Bronchial epithelial cell (primary cell): ENCODE measurements at regions not wholly inside any gene's neighbourhood (a gene's known extent, or its start where the extent isn't known, plus 50 kb on each side); places are given as distances from the start of the nearest gene placed in this dataset.

Experiments used
- DNase-seq: peaks from one replicate; pipeline ENCODE4 v3.0.0-alpha.2; 2010; ENCODE audit warnings: low read depth
- FAIRE-seq: peaks from 2 replicates; lab custom pipeline; 2011; peaks lifted over from hg19 to GRCh38; lab: Jason Lieb, UNC
- H3K27me3 ChIP-seq: 2 replicates; pipeline ENCODE4 v1.5.1; 2011; ENCODE audit warnings: low read length; ENCODE audit not compliant: control insufficient read depth, insufficient read depth
- H3K36me3 ChIP-seq: 2 replicates; pipeline ENCODE4 v1.5.1; 2011; ENCODE audit warnings: low read length; ENCODE audit not compliant: control insufficient read depth, insufficient read depth
- H3K4me3 ChIP-seq: 2 replicates; pipeline ENCODE4 v1.5.1; 2011; ENCODE audit warnings: mild to moderate bottlenecking, low read depth, low read length, control low read depth
- TF ChIP-seq, protein P1 (sequence below): IDR thresholded peaks from 2 replicates; pipeline ENCODE4 v1.5.1; 2011; ENCODE audit warnings: mild to moderate bottlenecking, moderate library complexity, low read length, control low read depth, inconsistent platforms; ENCODE audit not compliant: insufficient read depth, severe bottlenecking

DNA sequence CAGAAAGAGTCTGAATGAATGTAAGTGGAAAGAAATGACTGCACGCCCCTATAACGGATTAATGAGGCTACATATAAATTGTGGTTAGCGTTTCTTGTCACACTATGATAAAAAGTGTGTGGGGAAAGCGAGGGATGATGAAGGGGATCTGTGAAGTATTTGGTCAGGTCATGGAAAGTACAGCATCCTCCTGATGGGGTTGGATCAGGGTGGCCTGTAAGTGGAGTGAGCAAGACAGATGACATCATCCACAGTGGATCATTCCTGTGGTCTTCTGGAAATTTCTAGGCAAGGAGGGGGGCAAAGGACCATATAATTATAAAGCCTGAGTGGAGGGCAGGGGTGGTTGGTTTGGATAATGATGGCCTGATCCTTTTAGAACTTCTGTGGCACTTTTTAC lies 606.0 kb downstream of the INHBA start:
- FAIRE-seq (no peak), DNase-seq (peak; percentile 48)
- TF ChIP-seq, protein P1, sequence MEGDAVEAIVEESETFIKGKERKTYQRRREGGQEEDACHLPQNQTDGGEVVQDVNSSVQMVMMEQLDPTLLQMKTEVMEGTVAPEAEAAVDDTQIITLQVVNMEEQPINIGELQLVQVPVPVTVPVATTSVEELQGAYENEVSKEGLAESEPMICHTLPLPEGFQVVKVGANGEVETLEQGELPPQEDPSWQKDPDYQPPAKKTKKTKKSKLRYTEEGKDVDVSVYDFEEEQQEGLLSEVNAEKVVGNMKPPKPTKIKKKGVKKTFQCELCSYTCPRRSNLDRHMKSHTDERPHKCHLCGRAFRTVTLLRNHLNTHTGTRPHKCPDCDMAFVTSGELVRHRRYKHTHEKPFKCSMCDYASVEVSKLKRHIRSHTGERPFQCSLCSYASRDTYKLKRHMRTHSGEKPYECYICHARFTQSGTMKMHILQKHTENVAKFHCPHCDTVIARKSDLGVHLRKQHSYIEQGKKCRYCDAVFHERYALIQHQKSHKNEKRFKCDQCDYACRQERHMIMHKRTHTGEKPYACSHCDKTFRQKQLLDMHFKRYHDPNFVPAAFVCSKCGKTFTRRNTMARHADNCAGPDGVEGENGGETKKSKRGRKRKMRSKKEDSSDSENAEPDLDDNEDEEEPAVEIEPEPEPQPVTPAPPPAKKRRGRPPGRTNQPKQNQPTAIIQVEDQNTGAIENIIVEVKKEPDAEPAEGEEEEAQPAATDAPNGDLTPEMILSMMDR: no peak
- Histone ChIP-seq H3K36me3 (no peaks in the 10 kb centered on the region), H3K27me3 (no peaks in the 10 kb centered on the region), H3K4me3 (no peak overlapping the region)

DNA sequence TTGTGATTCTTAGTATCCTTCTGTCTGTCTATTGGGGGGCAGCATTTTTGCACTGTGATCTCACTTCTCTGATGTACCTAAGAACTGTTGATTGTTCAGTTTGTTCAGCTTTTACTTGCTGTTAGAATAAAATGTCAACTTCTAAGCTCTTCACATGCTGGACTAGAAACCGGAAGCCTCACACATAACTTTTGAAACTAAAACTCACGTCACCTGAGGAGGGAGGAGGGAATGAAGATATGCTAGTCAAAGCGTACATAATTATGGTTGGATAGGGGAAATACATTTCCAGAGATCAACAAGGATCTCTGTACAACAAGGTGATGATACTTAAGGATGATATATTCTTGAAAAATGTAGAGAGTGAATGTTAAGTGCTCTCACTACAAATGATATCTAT lies 609.7 kb downstream of the INHBA start:
- DNase-seq: no peak
- no peaks in the 10 kb centered on the region for H3K36me3 ChIP-seq
- FAIRE-seq: no peak
- no peak overlapping the region for H3K4me3 ChIP-seq
- TF ChIP-seq, protein P1: no peak
- no peaks in the 10 kb centered on the region for H3K27me3 ChIP-seq

DNA sequence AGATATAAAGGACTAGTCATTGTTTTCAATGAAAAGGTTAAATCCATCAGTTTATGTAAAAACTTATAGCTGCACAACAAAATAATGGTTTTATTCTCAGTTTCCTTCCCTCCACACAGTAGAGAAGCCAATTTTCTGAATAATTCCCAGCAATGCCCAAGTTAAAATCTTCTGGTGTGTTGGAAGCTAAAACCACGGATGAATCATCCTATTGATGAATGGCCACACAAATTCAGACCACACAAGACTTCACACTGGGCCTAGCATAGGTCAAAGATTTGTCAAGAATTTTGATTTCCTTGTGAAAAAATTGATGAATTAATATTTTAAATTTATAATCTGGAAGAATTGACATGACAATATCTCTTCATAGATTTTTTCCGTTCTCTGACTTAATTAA lies 617.6 kb downstream of the INHBA start:
- FAIRE-seq (no peak), DNase-seq (peak; percentile 69)
- no peaks in the 10 kb centered on the region for H3K36me3 ChIP-seq
- H3K27me3 ChIP-seq: no peaks in the 10 kb centered on the region
- TF ChIP-seq, protein P1: no peak
- no peak overlapping the region for H3K4me3 ChIP-seq

DNA sequence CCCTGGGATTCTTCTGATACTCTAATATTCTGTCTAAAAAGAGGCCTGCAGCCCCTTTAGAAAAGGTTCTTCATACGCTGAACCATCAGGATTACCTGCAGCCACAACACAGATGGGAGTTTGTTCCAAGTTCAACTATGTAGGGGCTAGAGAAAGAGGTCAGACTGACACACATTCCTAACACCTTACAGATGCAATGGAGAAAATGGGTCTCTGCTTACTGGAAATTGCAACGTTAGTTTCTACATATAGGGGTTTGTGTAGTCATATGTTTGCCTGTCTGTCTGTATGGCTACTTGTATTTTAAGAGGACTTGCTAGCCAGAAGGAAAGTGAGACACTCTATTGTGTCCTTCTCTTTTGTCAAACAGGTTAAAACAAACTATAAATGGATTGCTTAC lies 618.5 kb downstream of the INHBA start:
- FAIRE-seq: no peak
- no peak overlapping the region for H3K4me3 ChIP-seq
- H3K36me3 ChIP-seq: no peaks in the 10 kb centered on the region
- no peaks in the 10 kb centered on the region for H3K27me3 ChIP-seq
- no peak for DNase-seq
- TF ChIP-seq, protein P1: no peak

DNA sequence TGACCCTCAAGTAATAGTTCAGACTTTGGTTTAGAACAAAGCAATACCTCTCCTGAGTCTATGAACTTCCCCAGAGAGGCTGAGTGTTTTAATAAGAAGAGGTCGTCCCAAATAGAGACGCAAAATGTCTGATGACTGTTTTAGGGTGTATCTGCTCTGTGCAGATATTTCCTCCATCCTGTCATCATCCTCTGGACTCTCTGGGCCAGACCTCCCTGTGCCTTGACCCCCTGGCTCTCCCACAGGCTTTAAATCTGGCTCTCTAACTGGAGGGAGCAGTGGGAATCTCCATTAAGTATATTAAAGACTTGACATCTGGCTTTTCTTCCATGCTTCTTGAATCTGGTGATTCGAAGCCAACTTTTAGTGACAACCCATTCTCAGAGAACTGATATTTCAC lies 633.3 kb downstream of the INHBA start:
- H3K36me3 ChIP-seq: no peaks in the 10 kb centered on the region
- H3K4me3 ChIP-seq: no peak overlapping the region
- no peaks in the 10 kb centered on the region for H3K27me3 ChIP-seq
- no peak for FAIRE-seq
- DNase-seq: no peak
- TF ChIP-seq, protein P1: no peak

DNA sequence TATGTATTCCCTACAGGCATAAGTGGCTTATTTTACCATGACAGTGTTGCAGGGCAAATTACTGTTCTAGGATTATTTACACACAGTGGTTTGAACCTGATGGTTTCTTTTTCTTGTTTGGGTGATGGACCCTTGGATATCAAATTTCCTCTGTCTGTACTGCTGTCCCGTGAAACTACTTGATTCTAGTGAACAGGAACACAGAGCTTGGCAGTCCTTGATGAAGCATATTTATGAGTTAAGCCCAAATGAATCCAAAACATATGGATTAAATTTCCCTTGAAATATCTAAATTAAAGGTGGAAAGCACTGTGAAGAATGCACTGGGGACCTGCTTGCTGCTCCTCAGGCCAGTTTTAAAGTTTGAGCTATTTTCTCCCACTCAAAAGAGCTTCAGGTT lies 635.3 kb downstream of the INHBA start:
- no peak overlapping the region for H3K4me3 ChIP-seq
- FAIRE-seq: no peak
- TF ChIP-seq, protein P1: no peak

More for the DNA sequence above, 635.3 kb downstream of the INHBA start:
- Histone ChIP-seq H3K36me3 (no peaks in the 10 kb centered on the region), H3K27me3 (no peaks in the 10 kb centered on the region)
- no peak for DNase-seq
